Small intestine (tissue), 7 donors: ENCODE measurements at regions not wholly inside any gene's neighbourhood (a gene's known extent, or its start where the extent isn't known, plus 50 kb on each side); places are given as distances from the start of the nearest gene placed in this dataset.

Source experiments
- DNase-seq, 2 donors: peaks; one replicate each; pipeline versions ENCODE4 v3.0.0 to v3.0.0-alpha.2; 2013
- FAIRE-seq: peaks from 2 replicates; lab custom pipeline; 2012; peaks lifted over from hg19 to GRCh38; lab: Jason Lieb, UNC
- H3K27ac ChIP-seq, 3 donors: one replicate each; pipeline ENCODE4 v1.5.1; 2013; ENCODE audit warnings: low read length in 2 of 3, mild to moderate bottlenecking in 2 of 3, control low read depth in 1 of 3, inconsistent platforms in 1 of 3, low read depth in 1 of 3, moderate library complexity in 1 of 3
- H3K27me3 ChIP-seq, 3 donors: one replicate each; pipeline ENCODE4 v1.6.1; 2013; ENCODE audit warnings: low read length in 3 of 3, inconsistent platforms in 1 of 3; ENCODE audit not compliant: control insufficient read depth in 3 of 3, insufficient read depth in 3 of 3
- H3K36me3 ChIP-seq, 3 donors: one replicate each; pipeline ENCODE4 v1.6.1; 2013; ENCODE audit warnings: low read length in 3 of 3, inconsistent platforms in 1 of 3, low read depth in 1 of 3, mild to moderate bottlenecking in 1 of 3, moderate library complexity in 1 of 3; ENCODE audit not compliant: control insufficient read depth in 3 of 3, insufficient read depth in 2 of 3
- H3K4me1 ChIP-seq, 3 donors: one replicate each; pipeline ENCODE4 v1.6.1; 2013; ENCODE audit warnings: low read length in 2 of 3, inconsistent platforms in 1 of 3, low read depth in 1 of 3, mild to moderate bottlenecking in 1 of 3, moderate library complexity in 1 of 3; ENCODE audit not compliant: control insufficient read depth in 3 of 3, insufficient read depth in 2 of 3
- H3K4me3 ChIP-seq, 3 donors: one replicate each; pipeline ENCODE4 v1.5.1; 2013; ENCODE audit warnings: low read length in 3 of 3, control low read depth in 1 of 3, inconsistent platforms in 1 of 3, low read depth in 1 of 3, mild to moderate bottlenecking in 1 of 3, moderate library complexity in 1 of 3
- H3K9me3 ChIP-seq, 2 donors: one replicate each; pipeline ENCODE4 v1.6.1; 2013; ENCODE audit warnings: low read depth in 1 of 2, low read length in 1 of 2; ENCODE audit not compliant: control insufficient read depth in 2 of 2, insufficient read depth in 1 of 2
- WGBS, 3 donors: extraction: QIAGEN DNeasy Blood & Tissue Kit; methylation state at CpG; one replicate each; pipeline ENCODE4 v1.1.7; 2013; 5-methylcytosine and 5-hydroxymethylcytosine counted together
- donor health status: healthy with polysubstance abuse.
- donor health status: control.
- donor health status: control.
- donor health status: Bipolar disorder and iron deficiency.
- donor health status: healthy.

DNA sequence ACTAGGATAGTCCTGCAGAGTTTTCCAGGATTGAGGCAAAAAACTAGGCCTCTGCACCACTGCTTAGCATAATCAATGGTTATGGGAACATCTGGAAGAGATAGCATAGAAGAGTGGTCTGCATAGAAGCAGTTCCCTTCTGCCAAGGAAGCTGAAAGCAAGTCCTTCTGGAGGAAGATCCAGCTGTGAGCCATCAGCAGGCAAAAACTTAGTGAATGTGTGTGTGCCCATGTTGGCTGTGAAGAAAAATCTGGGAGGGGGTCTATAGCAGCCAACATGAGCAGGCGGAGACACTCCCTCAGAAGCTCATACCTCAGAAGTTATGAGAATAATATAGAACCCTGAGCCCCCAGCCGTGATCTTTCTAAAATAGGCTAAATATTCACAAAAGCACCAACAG is 228.1 kb upstream of the STEAP1 start:
- DNase-seq (no peak), FAIRE-seq (no peak)
- H3K36me3 ChIP-seq = no peaks in the 10 kb centered on the region
- H3K27ac ChIP-seq = no peak overlapping the region
- no peaks in the 10 kb centered on the region for H3K4me1 ChIP-seq
- H3K4me3 ChIP-seq = no peak overlapping the region
- peaks cover 0 to 2% of the 10 kb centered on the region in 2 donors for H3K9me3 ChIP-seq
- WGBS, 3 donors = 48 to 85% (median 64%) methylated on average over 2 of the region's 2 CpGs
- H3K27me3 ChIP-seq = no peaks in the 10 kb centered on the region

DNA sequence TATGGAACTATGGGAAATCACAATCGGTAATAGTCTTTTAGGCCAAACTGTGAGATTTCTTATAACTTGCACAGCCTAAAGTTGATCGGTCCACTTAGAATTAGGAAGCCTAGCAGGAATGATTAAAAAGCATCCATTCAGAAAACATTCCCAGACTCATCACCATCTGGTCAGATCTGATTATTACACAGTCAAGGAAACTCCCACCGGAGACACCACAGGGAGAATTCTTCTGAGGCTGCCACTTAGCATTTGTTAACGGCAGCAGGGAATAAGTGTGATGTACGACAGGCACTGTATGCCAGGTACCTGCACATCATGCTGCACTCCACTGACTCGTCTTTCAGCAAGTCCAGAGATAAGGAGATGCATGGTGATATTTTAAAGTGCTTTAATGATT is 227.6 kb upstream of the STEAP1 start:
- Histone ChIP-seq H3K9me3 (peaks cover 0 to 2% of the 10 kb centered on the region in 2 donors), H3K4me3 (no peak overlapping the region), H3K4me1 (no peaks in the 10 kb centered on the region), H3K27me3 (no peaks in the 10 kb centered on the region), H3K27ac (no peak overlapping the region), H3K36me3 (no peaks in the 10 kb centered on the region)
- no peak for FAIRE-seq
- no peak for DNase-seq
- 66 to 78% (median 75%) methylated on average over 6 of the region's 6 CpGs for WGBS, 3 donors

DNA sequence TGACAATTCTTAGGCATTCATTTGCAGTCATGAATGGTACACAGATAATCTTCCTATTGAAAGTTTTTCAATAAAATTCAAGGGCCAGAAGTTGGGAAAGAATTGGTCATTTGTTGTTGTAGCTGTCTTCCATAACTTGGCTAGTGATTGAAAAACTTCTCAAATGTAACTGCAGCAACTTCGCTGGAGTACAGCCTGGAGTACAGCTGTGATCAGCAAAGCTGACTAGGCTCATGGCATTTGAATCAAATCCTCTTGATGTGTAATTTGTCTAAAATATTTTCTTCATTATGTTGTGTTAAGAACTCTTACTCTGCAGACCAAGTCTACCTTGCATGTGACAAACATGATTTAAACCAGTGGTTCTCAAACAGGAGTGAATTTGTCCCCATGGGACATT is 226.5 kb upstream of the STEAP1 start:
- Histone ChIP-seq H3K4me1 (peaks cover 0 to 4% (median 0%) of the 10 kb centered on the region in 3 donors), H3K9me3 (peaks cover 0 to 2% of the 10 kb centered on the region in 2 donors), H3K36me3 (no peaks in the 10 kb centered on the region), H3K4me3 (no peak overlapping the region), H3K27me3 (no peaks in the 10 kb centered on the region), H3K27ac (no peak overlapping the region)
- WGBS, 3 donors = 34 to 62% (median 56%) methylated on average over 1 of the region's 1 CpG
- no peak for DNase-seq
- no peak for FAIRE-seq

DNA sequence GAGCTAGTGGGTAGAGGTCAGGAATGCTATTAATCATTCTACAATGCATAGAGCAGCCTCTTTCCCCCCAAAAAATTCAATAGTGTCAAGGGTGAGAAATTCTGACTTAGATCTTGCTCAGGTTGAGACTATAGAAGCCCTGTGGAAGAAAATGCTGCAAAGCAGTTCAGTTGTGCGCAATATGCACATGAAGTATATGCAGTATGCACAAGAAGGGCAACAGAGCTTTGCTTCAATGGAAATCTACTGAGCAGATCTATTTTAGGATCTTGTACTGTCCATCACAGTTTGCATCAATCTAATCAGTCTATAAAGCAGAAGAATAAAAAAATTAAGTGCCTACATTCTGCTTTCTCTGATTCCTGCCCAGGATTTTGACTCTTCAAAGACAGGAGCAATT is 225.8 kb upstream of the STEAP1 start:
- DNase-seq (no peak), FAIRE-seq (no peak)
- peaks cover 0 to 2% of the 10 kb centered on the region in 2 donors for H3K9me3 ChIP-seq
- peaks cover 0 to 11% (median 0%) of the 10 kb centered on the region in 3 donors for H3K4me1 ChIP-seq
- H3K4me3 ChIP-seq = no peak overlapping the region
- H3K27ac ChIP-seq = no peak overlapping the region
- H3K27me3 ChIP-seq = no peaks in the 10 kb centered on the region
- WGBS, 3 donors = 91 to 94% (median 92%) methylated on average over 1 of the region's 1 CpG
- H3K36me3 ChIP-seq = no peaks in the 10 kb centered on the region

DNA sequence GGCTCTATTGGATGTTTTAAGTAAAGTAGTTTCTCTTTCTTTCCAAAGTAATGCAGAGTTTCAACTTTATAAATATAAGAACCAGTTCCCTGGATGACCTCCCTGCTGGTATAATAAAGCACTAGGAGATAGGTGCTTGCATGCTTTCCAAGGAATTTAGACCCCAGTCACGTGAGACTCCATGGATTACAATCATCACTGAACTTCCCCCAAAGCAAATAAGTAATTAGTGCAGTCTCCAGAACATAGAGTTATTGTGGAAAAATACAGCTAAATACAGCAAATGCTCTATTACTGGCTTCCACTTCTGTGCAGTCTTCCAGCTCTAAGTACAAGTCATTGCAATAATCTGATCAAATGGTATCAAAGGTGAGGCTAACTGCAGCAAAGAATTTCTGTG is 220.2 kb upstream of the STEAP1 start:
- Histone ChIP-seq H3K27me3 (no peaks in the 10 kb centered on the region), H3K36me3 (no peaks in the 10 kb centered on the region), H3K9me3 (peaks cover 0 to 2% of the 10 kb centered on the region in 2 donors), H3K27ac (peak overlapping the region in 1 of 3 donors; percentile 59), H3K4me1 (peaks cover 0 to 22% (median 0%) of the 10 kb centered on the region in 3 donors), H3K4me3 (no peak overlapping the region)
- DNase-seq (peak in 1 of 2 donors; percentile 62), FAIRE-seq (no peak)
- WGBS, 3 donors = 9 to 25% (median 14%) methylated on average over 1 of the region's 1 CpG

DNA sequence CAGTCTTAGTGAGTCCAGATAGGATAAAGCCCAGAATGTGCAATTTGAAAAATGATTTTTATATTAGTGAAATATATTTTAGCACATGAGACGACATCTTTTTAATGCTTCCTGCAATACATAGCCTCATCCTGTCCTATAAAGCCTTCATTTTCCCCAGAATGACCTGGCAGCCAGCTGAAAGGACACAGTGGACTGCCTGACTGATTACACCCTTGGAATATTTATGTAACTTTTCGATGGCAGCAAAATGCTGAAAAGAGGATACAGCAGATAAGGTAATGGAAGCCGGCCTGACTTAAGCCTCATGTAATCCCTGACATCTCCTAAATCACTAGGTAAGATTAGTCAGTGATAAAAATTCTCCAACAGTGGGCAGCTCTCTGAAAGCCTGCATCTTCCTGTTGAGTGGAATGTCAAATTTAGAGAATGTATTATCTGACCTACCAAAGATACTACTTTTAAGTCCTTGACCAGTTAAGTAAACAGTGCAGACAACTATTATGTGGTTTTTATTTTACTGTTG is 210.7 kb upstream of the STEAP1 start:
- Histone ChIP-seq H3K36me3 (no peaks in the 10 kb centered on the region), H3K9me3 (no peaks in the 10 kb centered on the region), H3K4me3 (no peak overlapping the region), H3K27me3 (no peaks in the 10 kb centered on the region), H3K4me1 (no peaks in the 10 kb centered on the region), H3K27ac (no peak overlapping the region)
- FAIRE-seq = no peak
- 54 to 71% (median 62%) methylated on average over 3 of the region's 3 CpGs for WGBS, 3 donors
- no peak for DNase-seq

DNA sequence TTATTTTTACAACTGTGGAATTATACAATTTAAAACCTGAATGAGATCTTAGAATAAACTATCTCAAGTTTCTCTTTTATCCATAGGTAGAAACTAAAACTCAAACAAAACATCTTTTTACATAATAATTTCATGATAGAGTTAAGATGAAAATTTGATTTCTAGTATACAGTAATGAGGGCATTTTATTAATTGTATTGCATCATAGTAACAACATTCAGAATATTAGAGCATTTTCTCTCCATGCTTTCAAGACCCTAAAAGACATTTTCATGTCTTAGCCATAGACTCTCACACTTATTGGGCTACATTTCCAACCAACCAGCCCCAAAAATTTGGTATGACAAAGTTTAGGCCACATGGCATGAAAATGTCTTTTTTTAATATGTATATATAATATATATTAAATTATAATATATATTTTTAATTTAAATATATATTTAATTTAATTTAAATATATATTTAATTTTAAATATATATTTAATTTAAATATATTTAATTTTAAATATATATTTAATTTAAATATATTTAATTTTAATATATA is 195.7 kb upstream of the STEAP1 start:
- H3K27me3 ChIP-seq = no peaks in the 10 kb centered on the region
- no peaks in the 10 kb centered on the region for H3K36me3 ChIP-seq
- H3K4me1 ChIP-seq = no peaks in the 10 kb centered on the region
- H3K4me3 ChIP-seq = no peak overlapping the region
- DNase-seq (no peak), FAIRE-seq (peak; percentile 99)
- peaks cover 0 to 3% of the 10 kb centered on the region in 2 donors for H3K9me3 ChIP-seq
- no peak overlapping the region for H3K27ac ChIP-seq

DNA sequence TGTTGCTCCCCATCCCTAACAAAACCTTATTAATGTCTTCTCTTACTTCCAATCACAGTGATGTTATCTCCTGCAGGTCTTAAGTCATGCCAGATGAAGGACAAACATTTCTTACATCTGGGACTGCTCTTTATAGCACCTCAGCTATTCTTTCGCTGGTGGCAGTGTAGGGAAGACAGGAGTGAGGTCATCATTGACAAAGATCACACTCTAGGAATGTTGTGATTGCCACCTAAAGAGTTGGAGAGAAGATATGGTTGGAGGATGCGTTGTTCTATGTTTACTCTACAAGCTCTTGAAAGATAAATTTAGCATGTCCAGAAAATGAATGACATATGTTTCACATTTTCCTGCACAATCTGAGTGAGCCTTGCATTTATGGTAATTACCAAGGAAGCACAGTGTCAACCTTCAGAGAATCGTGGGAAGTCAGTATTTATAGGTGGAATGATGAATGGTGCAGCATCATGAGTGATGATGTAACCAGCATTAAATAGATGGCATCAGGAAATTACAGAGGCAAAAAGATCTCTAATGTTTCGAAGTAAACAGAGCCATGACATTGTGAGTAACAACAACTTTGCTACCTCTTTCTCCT is 188.1 kb upstream of the STEAP1 start:
- DNase-seq = no peak
- no peaks in the 10 kb centered on the region for H3K36me3 ChIP-seq
- no peaks in the 10 kb centered on the region for H3K27me3 ChIP-seq
- no peaks in the 10 kb centered on the region for H3K4me1 ChIP-seq
- H3K27ac ChIP-seq = no peak overlapping the region
- WGBS, 3 donors = 63 to 74% (median 66%) methylated on average over 4 of the region's 4 CpGs
- FAIRE-seq = no peak
- H3K9me3 ChIP-seq = peaks cover 0 to 2% of the 10 kb centered on the region in 2 donors
- H3K4me3 ChIP-seq = no peak overlapping the region
